ENCODE measurements at regions not wholly inside any gene's neighbourhood (a gene's known extent, or its start where the extent isn't known, plus 50 kb on each side); places are given as distances from the start of the nearest gene placed in this dataset.

DNA sequence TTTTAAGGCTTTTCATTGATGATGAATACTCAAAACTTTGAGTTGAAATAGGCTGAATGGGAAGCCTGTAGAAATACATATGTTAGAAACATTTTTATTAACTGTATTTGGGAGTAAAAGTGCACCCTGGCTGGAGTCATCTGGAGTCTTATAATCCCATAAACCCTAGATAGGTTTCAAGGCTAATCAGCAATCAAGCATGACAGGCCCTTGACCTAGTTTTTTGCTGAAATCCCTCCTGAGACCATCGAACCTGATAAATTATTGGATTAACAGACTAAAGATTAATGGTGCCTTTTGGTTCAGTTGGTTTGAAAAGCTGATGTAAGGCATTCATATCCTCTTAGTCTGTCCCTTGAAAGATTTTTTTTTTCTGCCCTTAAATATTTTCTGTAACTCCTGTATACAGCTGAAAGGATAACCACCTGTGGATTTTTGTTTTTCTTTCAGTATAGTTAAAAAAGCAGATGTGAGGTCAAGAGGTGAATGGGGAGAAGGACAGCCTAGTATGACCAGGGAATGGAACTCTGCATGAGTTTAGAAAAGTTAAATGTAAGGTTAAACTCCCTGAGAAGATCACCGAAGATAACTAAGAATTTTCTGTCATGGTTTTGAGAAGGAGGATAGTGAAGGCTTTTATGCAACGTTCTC lies 69.4 kb upstream of the STXBP5L start:
- no peak overlapping the region for H3K4me3 ChIP-seq (ENCODE audit: control insufficient read depth, low read depth, low read length)
- DNase-seq (ENCODE audit: low read depth) = no peak
- TF ChIP-seq, protein P1, sequence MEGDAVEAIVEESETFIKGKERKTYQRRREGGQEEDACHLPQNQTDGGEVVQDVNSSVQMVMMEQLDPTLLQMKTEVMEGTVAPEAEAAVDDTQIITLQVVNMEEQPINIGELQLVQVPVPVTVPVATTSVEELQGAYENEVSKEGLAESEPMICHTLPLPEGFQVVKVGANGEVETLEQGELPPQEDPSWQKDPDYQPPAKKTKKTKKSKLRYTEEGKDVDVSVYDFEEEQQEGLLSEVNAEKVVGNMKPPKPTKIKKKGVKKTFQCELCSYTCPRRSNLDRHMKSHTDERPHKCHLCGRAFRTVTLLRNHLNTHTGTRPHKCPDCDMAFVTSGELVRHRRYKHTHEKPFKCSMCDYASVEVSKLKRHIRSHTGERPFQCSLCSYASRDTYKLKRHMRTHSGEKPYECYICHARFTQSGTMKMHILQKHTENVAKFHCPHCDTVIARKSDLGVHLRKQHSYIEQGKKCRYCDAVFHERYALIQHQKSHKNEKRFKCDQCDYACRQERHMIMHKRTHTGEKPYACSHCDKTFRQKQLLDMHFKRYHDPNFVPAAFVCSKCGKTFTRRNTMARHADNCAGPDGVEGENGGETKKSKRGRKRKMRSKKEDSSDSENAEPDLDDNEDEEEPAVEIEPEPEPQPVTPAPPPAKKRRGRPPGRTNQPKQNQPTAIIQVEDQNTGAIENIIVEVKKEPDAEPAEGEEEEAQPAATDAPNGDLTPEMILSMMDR (conservative IDR thresholded peaks at IDR 0.05; ENCODE audit: control insufficient read depth, insufficient read depth, low read depth, low read length) = no peak

GRCh38 chr3:120839120-120839519 lies 68.9 kb upstream of the STXBP5L start:
- TF ChIP-seq, protein P1 (conservative IDR thresholded peaks at IDR 0.05; ENCODE audit: control insufficient read depth, insufficient read depth, low read depth, low read length) = no peak
- H3K4me3 ChIP-seq (ENCODE audit: control insufficient read depth, low read depth, low read length) = no peak overlapping the region
- DNase-seq (ENCODE audit: low read depth) = no peak

GRCh38 chr3:120841264-120841663 lies 66.7 kb upstream of the STXBP5L start:
- DNase-seq (ENCODE audit: low read depth) = no peak
- H3K4me3 ChIP-seq (ENCODE audit: control insufficient read depth, low read depth, low read length) = no peak overlapping the region
- TF ChIP-seq, protein P1 (conservative IDR thresholded peaks at IDR 0.05; ENCODE audit: control insufficient read depth, insufficient read depth, low read depth, low read length) = no peak

DNA sequence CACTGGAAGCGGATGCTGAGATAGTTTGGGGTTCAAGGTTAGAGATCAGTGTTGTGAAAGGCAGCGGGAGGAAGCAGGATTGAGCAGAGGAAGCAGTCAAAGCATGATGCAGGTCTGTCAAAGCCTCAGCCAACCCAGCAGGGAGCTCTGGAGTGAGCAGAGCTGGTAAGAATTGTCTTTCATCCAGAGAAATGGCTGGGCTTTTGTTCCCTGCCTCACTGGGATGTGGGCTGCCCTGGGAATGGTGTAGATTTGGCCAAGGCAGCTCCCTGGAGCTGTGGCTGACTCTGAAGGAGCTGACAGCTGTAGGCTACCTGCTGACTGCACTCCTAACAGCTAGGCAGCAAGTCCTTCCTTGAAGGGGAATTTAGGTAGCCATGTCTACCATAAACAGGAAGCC lies 61.9 kb upstream of the STXBP5L start:
- DNase-seq (ENCODE audit: low read depth) = no peak
- TF ChIP-seq, protein P1 (conservative IDR thresholded peaks at IDR 0.05; ENCODE audit: control insufficient read depth, insufficient read depth, low read depth, low read length) = no peak

DNA sequence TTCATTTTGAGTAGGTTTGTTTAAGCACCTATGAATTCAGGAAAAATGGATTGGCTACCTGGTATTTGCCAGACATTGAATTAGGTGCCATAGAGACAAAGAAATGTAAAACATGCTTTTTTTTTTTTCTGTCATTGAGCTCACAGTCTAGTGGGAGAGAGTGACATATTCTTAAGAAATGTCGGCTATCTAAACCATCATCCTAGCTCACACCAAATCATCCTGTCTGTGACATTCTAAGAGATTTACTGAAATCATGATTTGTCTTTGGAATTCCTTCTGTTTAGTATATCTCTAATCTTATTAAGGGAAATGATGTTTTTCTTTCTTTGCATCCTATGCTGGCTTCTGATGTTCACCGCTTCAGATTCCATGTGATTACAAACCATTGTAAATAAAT lies 59.5 kb upstream of the STXBP5L start:
- no peak overlapping the region for H3K4me3 ChIP-seq (ENCODE audit: control insufficient read depth, low read depth, low read length)
- DNase-seq (ENCODE audit: low read depth) = no peak
- TF ChIP-seq, protein P1 (conservative IDR thresholded peaks at IDR 0.05; ENCODE audit: control insufficient read depth, insufficient read depth, low read depth, low read length) = no peak

More for the DNA sequence above, 61.9 kb upstream of the STXBP5L start:
- no peak overlapping the region for H3K4me3 ChIP-seq (ENCODE audit: control insufficient read depth, low read depth, low read length)

DNA sequence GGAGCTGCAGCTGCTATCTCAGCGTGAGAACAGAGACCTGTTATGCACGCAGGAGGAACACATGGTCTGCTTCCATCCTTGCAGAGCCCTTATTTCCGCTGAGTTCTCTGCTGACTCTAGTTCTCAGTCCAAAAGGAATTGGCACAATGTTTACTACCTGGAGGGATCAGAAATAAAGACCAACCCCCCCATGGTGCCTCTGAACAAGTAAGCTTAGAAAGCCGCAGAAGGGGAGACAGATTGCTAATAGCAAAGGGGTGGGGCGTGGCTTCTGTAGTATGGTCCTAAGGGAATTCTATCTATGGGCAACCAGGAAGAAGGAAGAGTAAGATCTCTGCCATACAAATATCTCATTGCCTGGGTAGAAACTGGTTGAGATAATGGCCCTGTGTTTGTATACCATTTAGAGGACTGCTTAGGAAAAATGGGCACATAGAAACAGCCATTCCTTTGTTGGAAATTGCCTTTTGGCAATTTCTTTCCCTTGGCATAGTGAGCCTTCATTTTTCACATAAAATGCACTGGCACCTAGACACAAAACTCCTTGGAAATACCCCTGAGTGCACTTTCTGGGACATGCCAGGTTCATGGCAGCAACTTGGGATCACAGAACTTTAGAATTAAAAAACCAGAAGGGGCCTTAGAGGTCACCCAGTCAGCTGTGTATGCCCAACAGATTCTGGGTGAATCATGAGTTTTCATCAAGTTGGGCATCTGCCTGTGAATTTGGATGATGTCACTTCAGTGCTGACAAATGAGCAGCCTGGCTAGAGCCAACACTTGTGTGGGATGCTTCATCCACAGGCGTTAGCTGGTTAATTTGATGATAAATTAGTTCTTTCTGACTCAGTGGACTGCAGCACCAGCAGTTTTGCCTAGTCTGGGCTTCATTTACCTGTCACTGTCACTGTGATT lies 57.4 kb upstream of the STXBP5L start:
- TF ChIP-seq, protein P1 (conservative IDR thresholded peaks at IDR 0.05; ENCODE audit: control insufficient read depth, insufficient read depth, low read depth, low read length) = no peak
- peak; percentile 21 for DNase-seq (ENCODE audit: low read depth)

More for the DNA sequence above, 57.4 kb upstream of the STXBP5L start:
- H3K4me3 ChIP-seq (ENCODE audit: control insufficient read depth, low read depth, low read length) = no peak overlapping the region

All from fibroblast of mammary gland (primary cell).